GM12891 (cell line): ENCODE measurements at regions not wholly inside any gene's neighbourhood (a gene's known extent, or its start where the extent isn't known, plus 50 kb on each side); places are given as distances from the start of the nearest gene placed in this dataset.

ENCODE experiments used
- POLR2A ChIP-seq: IDR thresholded peaks from 2 replicates; pipeline ENCODE4 v1.6.1; 2011; ENCODE audit warnings: low read depth, low read length, control low read depth
- POLR2AphosphoS5 ChIP-seq: IDR thresholded peaks from 2 replicates; pipeline ENCODE4 v1.6.1; 2011; ENCODE audit warnings: low read depth, low read length, control low read depth
- POU2F2 ChIP-seq: IDR thresholded peaks from 2 replicates; pipeline ENCODE4 v1.6.1; 2011; ENCODE audit warnings: low read depth, mild to moderate bottlenecking, control low read depth, low read length, moderate library complexity
- SPI1 ChIP-seq: IDR thresholded peaks from 2 replicates; pipeline ENCODE4 v1.6.1; 2011; ENCODE audit warnings: low read depth, low read length, control low read depth
- TAF1 ChIP-seq: IDR thresholded peaks from 2 replicates; pipeline ENCODE4 v1.6.1; 2011; ENCODE audit warnings: low read depth, low read length, control low read depth

GRCh38 chr3:98645039-98645438, 51.6 kb upstream of the CPOX start:
- no peak for TF ChIP-seq TAF1
- no peak for TF ChIP-seq SPI1
- no peak for TF ChIP-seq POLR2A
- TF ChIP-seq POLR2AphosphoS5: no peak
- TF ChIP-seq POU2F2: no peak
